K562 (cell line): ENCODE measurements at regions not wholly inside any gene's neighbourhood (a gene's known extent, or its start where the extent isn't known, plus 50 kb on each side); places are given as distances from the start of the nearest gene placed in this dataset.

Experiments used
- ATF1 ChIP-seq, 2 experiments: fragments of 450-650 bp in 1 of 2; IDR thresholded peaks; 2 replicates each; pipeline ENCODE4 v1.6.1; 2016; ENCODE audit warnings: missing compliant biosample characterization in 1 of 2, missing genetic modification characterization in 1 of 2
- CBFA2T2 ChIP-seq: fragments of 450-650 bp; conservative IDR thresholded peaks from 2 replicates; pipeline ENCODE4 v1.6.1; 2017; ENCODE audit warnings: mild to moderate bottlenecking
- CUX1 ChIP-seq: fragments of 200-800 bp; sonication (Bioruptor generic); IDR thresholded peaks from 2 replicates; pipeline ENCODE4 v1.6.1; 2016; ENCODE audit warnings: missing genetic modification characterization, missing compliant biosample characterization
- HDAC2 ChIP-seq: fragments of 450-650 bp; IDR thresholded peaks from 2 replicates; pipeline ENCODE4 v1.6.1; 2016; ENCODE audit warnings: mild to moderate bottlenecking
- HINFP ChIP-seq: fragments of 450-650 bp; conservative IDR thresholded peaks from 2 replicates; pipeline ENCODE4 v1.6.1; 2016; ENCODE audit warnings: missing genetic modification characterization, low read depth, mild to moderate bottlenecking, control low read depth, missing compliant biosample characterization
- KLF10 ChIP-seq: fragments of 250-450 bp; sonication (Bioruptor Pico); IDR thresholded peaks from 2 replicates; pipeline ENCODE4 v1.6.1; 2021; ENCODE audit warnings: matching md5 sums
- KLF6 ChIP-seq: fragments of 250-450 bp; sonication (Bioruptor Pico); IDR thresholded peaks from 2 replicates; pipeline ENCODE4 v1.4.0; 2020; ENCODE audit warnings: mild to moderate bottlenecking, moderate library complexity, borderline replicate concordance
- PML ChIP-seq: IDR thresholded peaks from 2 replicates; pipeline ENCODE4 v1.6.1; 2012; ENCODE audit warnings: low read length, inconsistent platforms
- POLR2B ChIP-seq: fragments of 450-650 bp; IDR thresholded peaks from 2 replicates; pipeline ENCODE4 v1.6.1; 2018; ENCODE audit warnings: low read depth; ENCODE audit not compliant: partially characterized antibody
- SNRNP70 ChIP-seq: fragments of 200-400 bp; formaldehyde crosslinking; optimal IDR thresholded peaks from 2 replicates; pipeline ENCODE3; 2017; ENCODE audit warnings: low read depth, low read length
- SP1 ChIP-seq: sonication (generic); formaldehyde crosslinking; IDR thresholded peaks from 2 replicates; pipeline ENCODE4 v1.8.1; 2022; ENCODE audit warnings: mild to moderate bottlenecking, missing genetic modification reagents
- UBTF ChIP-seq, 2 experiments: IDR thresholded peaks; 2 replicates each; pipeline ENCODE4 v1.6.1; 2012; ENCODE audit warnings: improper control_type of control experiment in 2 of 2, low read depth in 2 of 2, low read length in 2 of 2, borderline replicate concordance in 1 of 2
- ZNF224 ChIP-seq: sonication (generic); formaldehyde crosslinking; IDR thresholded peaks from 2 replicates; pipeline ENCODE4 v1.8.0; 2022; ENCODE audit warnings: mild to moderate bottlenecking, missing genetic modification reagents
- ZNF277 ChIP-seq: fragments of 250-450 bp; sonication (Bioruptor Pico); IDR thresholded peaks from 2 replicates; pipeline ENCODE4 v1.8.0; 2022; ENCODE audit warnings: inconsistent platforms, mild to moderate bottlenecking, moderate library complexity, borderline replicate concordance
- ZNF431 ChIP-seq: sonication (generic); formaldehyde crosslinking; IDR thresholded peaks from 2 replicates; pipeline ENCODE4 v1.8.0; 2022; ENCODE audit warnings: mild to moderate bottlenecking, missing genetic modification reagents
- ZNF436 ChIP-seq: fragments of 250-450, 450-650 bp; sonication (Bioruptor Pico); formaldehyde crosslinking; IDR thresholded peaks from 2 replicates; pipeline ENCODE4 v1.7.0; 2020; ENCODE audit warnings: mild to moderate bottlenecking

GRCh38 chr1:166489670-166490436 lies 323.1 kb upstream of the FAM78B start (continued):
- TF ChIP-seq CUX1 (CRISPR knock-in tag) (no peak), ZNF431 (no peak), KLF6 (CRISPR knock-in tag) (peak; percentile 10; the same call in 1 of the 2 replicates), KLF10 (CRISPR knock-in tag) (no peak), CBFA2T2 (peak; percentile 73), POLR2B (peak; percentile 51), HINFP (tag) (peak; percentile 89), ZNF224 (CRISPR knock-in tag) (0 out of 2 replicates have a peak, but pooled peaks have one; percentile 7), UBTF (IDR thresholded peaks at IDR 0.05; ENCODE audit: borderline replicate concordance in 1 of 2, low read depth in 2 of 2, low read length in 2 of 2) (no peak; a peak in 1 of 4 replicates), ZNF277 (CRISPR knock-in tag) (no peak), HDAC2 (peak; percentile 84; the same call in 1 of the 2 replicates), SP1 (CRISPR knock-in tag) (peak; percentile 58; the same call in 1 of the 2 replicates), SNRNP70 (no peak), ZNF436 (CRISPR knock-in tag) (no peak), PML (no peak; the same call in 1 of the 2 replicates), ATF1 (CRISPR knock-in tag; IDR thresholded peaks at IDR 0.05) (no peak), ATF1 (tag; IDR thresholded peaks at IDR 0.05) (peak; percentile 74)
